GM06990 (cell line): ENCODE measurements at regions not wholly inside any gene's neighbourhood (a gene's known extent, or its start where the extent isn't known, plus 50 kb on each side); places are given as distances from the start of the nearest gene placed in this dataset.

Experiments
- DNase-seq: peaks from one replicate; pipeline ENCODE4 v3.0.0-alpha.2; 2011; ENCODE audit not compliant: insufficient read length; ENCODE audit errors: extremely low read depth
- H3K27me3 ChIP-seq: replicated peaks from 2 replicates; pipeline ENCODE4 v1.6.0; 2011; ENCODE audit warnings: low read length; ENCODE audit not compliant: control insufficient read depth, insufficient read depth
- H3K36me3 ChIP-seq: 2 replicates; pipeline ENCODE4 v1.5.1; 2011; ENCODE audit warnings: low read length; ENCODE audit not compliant: control insufficient read depth, insufficient read depth
- H3K4me3 ChIP-seq: replicated peaks from 2 replicates; pipeline ENCODE4 v1.5.1; 2011; ENCODE audit warnings: low read depth, mild to moderate bottlenecking, control low read depth, low read length
- CTCF ChIP-seq: IDR thresholded peaks from 2 replicates; pipeline ENCODE4 v1.5.1; 2011; ENCODE audit warnings: low read length, control low read depth, mild to moderate bottlenecking, inconsistent platforms; ENCODE audit not compliant: insufficient read depth, poor library complexity, severe bottlenecking

DNA sequence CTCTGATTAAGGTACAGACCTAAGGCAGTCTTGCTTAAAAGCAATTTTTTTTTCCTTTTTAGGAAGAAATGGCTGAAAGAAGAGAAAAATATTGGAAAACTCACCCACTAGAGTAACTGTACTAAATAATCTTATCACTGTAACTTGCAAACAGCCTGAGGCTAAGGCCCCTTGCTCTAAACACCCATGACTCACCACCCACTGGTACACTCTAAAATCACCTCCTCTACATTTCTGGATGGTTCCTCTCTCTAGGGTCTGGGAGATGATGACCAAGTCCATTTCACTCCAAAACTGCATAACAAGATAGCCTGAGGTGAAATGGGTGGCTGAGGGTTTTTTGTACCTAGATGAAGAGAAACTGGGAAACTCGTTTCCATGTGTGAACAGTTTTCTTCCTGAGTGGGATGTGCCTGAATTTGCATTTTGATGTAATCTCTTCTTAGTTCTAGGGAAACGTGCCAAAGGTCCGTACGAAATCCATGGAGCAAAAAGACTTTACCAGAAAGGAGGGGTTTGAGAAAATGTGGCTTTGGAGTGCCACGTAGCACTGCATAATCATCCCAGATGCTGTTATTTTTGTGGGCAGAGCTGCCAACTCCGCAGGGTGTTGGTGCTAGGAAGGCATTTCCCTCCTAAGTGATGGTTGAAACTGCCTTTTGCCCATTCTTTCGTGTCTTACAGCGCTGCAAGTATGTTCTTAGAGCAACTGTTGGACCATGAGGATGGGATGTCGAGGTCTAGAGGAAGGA, 113.5 kb upstream of the C10orf90 start:
- no peak for DNase-seq
- Histone ChIP-seq H3K36me3 (no peaks in the 10 kb centered on the region), H3K4me3 (no peak overlapping the region), H3K27me3 (no peaks in the 10 kb centered on the region)
- TF ChIP-seq CTCF = no peak

DNA sequence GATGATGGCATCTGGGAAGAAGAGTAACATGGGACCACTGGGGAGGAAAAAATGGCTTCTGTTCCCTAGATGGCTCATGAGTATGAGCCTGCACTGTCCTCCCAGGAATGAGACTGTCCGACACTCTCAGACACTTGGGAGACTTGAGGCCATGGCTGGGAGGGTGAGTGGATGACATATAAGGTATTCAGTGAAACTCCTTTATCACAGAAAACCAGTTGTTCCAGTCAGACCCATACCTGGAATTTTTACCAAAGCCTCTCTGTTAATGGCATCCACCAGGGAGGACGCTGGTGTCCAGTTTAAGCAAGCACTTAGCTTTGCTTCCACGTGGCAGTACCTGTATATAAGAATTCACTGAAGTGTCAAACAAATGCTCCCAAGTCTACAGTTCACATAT, 116.7 kb upstream of the C10orf90 start:
- Histone ChIP-seq H3K4me3 (no peak overlapping the region), H3K27me3 (no peaks in the 10 kb centered on the region), H3K36me3 (no peaks in the 10 kb centered on the region)
- no peak for DNase-seq
- TF ChIP-seq CTCF = no peak

- no peaks in the 10 kb centered on the region for H3K27me3 ChIP-seq
- no peaks in the 10 kb centered on the region for H3K36me3 ChIP-seq
- no peak for DNase-seq
- H3K4me3 ChIP-seq = no peak overlapping the region
- no peak for TF ChIP-seq CTCF
Measured at GRCh38 chr10:126795318-126795717, 109.9 kb upstream of the DOCK1 start.

DNA sequence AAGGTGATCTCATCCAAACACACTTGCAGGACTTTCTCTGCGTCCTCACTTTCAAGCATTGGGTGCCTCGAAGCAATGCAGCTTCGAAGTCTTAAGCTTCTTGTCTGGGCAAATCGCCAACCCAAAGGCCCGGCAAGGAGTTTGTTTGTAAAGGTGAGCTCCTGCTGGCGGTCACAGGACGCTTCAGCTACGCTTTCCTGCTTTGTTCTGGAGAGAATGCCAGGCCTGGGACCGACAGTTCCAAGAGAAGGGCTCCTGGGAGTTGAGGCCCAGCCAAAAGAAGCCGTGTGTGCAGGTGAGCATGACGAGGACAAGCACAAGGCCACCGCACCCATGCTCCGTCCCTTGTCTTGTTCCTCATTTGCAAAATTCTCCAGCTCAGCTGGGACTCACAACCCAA, 106.6 kb upstream of the DOCK1 start:
- Histone ChIP-seq H3K27me3 (no peaks in the 10 kb centered on the region), H3K36me3 (no peaks in the 10 kb centered on the region), H3K4me3 (no peak overlapping the region)
- no peak for TF ChIP-seq CTCF
- no peak for DNase-seq

DNA sequence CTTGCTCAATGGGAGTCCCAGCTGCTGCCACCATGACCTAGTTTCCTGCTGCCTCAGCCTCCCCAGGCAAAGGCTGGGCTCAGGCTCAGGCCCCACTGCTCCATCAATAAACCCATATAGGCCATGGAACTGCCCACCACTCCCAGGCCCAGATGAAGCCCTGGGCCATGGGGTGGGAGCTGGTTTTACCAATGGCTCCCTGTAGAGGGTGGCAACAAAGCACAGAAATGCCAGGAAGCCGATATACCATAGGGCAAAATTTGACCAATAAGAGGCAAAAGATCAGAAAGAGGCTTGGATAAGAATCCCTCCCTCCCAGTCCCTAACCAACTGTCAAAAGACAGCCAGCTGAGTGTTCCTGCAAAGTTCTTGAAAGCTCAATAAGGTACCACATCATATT, 101.8 kb upstream of the DOCK1 start:
- Histone ChIP-seq H3K36me3 (no peaks in the 10 kb centered on the region), H3K27me3 (no peaks in the 10 kb centered on the region), H3K4me3 (no peak overlapping the region)
- no peak for TF ChIP-seq CTCF
- DNase-seq = no peak

GRCh38 chr10:126804396-126804795, 100.8 kb upstream of the DOCK1 start:
- no peak for TF ChIP-seq CTCF
- no peaks in the 10 kb centered on the region for H3K36me3 ChIP-seq
- no peak for DNase-seq
- H3K27me3 ChIP-seq = no peaks in the 10 kb centered on the region
- no peak overlapping the region for H3K4me3 ChIP-seq
